HL-60 (cell line): ENCODE measurements at regions not wholly inside any gene's neighbourhood (a gene's known extent, or its start where the extent isn't known, plus 50 kb on each side); places are given as distances from the start of the nearest gene placed in this dataset.

Experiments used
- CTCF ChIP-seq: IDR thresholded peaks from one replicate; pipeline ENCODE4 v1.5.1; 2011; ENCODE audit warnings: low read length, control low read depth, inconsistent platforms; ENCODE audit not compliant: insufficient read depth
- GABPA ChIP-seq: IDR thresholded peaks from 2 replicates; pipeline ENCODE4 v1.6.1; 2012; ENCODE audit warnings: low read depth
- POLR2AphosphoS5 ChIP-seq: IDR thresholded peaks from 2 replicates; pipeline ENCODE4 v1.6.1; 2012; ENCODE audit warnings: low read depth
- REST ChIP-seq: IDR thresholded peaks from 2 replicates; pipeline ENCODE4 v1.6.1; 2012; ENCODE audit warnings: low read depth; ENCODE audit not compliant: insufficient replicate concordance
- SPI1 ChIP-seq: IDR thresholded peaks from 2 replicates; pipeline ENCODE4 v1.6.1; 2012; ENCODE audit warnings: low read depth, mild to moderate bottlenecking, borderline replicate concordance

- no peak for TF ChIP-seq CTCF
- TF ChIP-seq POLR2AphosphoS5 = no peak
- TF ChIP-seq GABPA = no peak
- no peak for TF ChIP-seq REST
- TF ChIP-seq SPI1 = no peak
Observed at GRCh38 chr10:53744746-53745145, 972.2 kb upstream of the MBL2 start.
